ENCODE measurements at regions not wholly inside any gene's neighbourhood (a gene's known extent, or its start where the extent isn't known, plus 50 kb on each side); places are given as distances from the start of the nearest gene placed in this dataset.

DNA sequence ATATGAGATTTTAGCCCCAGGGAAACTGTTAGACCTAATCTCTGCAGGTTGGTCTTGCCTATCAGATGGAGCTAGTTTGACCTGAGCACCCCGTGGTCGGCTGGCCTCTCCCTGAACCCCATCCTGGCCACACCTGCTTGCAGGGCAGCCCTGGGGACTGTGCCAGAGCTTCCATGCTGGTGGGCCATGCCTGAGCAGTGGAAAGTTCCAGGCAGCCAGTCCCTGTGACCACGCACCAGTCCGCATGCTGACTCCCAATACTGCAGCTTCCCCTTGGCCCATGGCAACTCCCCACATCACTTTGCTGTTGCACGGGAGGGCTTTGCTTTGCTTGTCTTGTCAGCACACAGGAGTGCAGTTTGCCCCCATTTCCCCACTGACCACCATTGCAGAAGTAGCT is 427.8 kb upstream of the SEMA3D start:
- TF ChIP-seq, protein P1, sequence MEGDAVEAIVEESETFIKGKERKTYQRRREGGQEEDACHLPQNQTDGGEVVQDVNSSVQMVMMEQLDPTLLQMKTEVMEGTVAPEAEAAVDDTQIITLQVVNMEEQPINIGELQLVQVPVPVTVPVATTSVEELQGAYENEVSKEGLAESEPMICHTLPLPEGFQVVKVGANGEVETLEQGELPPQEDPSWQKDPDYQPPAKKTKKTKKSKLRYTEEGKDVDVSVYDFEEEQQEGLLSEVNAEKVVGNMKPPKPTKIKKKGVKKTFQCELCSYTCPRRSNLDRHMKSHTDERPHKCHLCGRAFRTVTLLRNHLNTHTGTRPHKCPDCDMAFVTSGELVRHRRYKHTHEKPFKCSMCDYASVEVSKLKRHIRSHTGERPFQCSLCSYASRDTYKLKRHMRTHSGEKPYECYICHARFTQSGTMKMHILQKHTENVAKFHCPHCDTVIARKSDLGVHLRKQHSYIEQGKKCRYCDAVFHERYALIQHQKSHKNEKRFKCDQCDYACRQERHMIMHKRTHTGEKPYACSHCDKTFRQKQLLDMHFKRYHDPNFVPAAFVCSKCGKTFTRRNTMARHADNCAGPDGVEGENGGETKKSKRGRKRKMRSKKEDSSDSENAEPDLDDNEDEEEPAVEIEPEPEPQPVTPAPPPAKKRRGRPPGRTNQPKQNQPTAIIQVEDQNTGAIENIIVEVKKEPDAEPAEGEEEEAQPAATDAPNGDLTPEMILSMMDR (conservative IDR thresholded peaks at IDR 0.05 in 1 of 2, IDR thresholded peaks at IDR 0.05 in 1 of 2; ENCODE audit: low read depth in 1 of 2, low read length in 2 of 2), result no peak
- no peak for TF ChIP-seq EZH2 (IDR thresholded peaks at IDR 0.05; ENCODE audit: low read length, missing control alignments)
